ENCODE measurements at regions not wholly inside any gene's neighbourhood (a gene's known extent, or its start where the extent isn't known, plus 50 kb on each side); places are given as distances from the start of the nearest gene placed in this dataset.
"Not testable (repeated sequence)": the region's sequence is repeated elsewhere in the genome, so short reads cannot be mapped to it uniquely, and the experiment has no call there.

DNA sequence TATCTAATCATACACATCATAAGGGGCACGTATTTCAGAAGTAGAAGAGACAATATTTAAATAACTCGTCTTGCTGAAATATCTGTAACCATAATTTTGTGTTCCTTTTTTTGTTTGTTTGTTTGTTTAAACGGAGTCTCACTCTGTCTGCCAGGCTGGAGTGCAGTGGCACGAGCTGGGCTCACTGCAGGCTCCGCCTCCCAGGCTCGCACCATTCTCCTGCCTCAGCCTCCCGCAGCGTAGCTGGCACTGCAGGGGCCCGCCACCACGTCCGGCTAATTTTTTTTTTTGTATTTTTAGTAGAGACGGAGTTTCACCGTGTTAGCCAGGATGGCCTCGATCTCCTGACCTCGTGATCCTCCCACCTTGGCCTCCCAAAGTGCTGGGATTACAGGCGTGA, 248.9 kb downstream of the KCNJ3 start:
- not testable (repeated sequence) for H3F3A ChIP-seq (replicated peaks; ENCODE audit: low read depth); H3K9me3 Mint-ChIP-seq; H3K4me3 Mint-ChIP-seq; ATAC-seq; H3K79me2 ChIP-seq (replicated peaks; ENCODE audit: insufficient read depth); DNase-seq (ENCODE audit: low spot score); H3K4me3 ChIP-seq; H2AFZ ChIP-seq; H3K4me1 ChIP-seq (ENCODE audit: insufficient read depth); H3K9me2 ChIP-seq (ENCODE audit: insufficient read depth); H3K27me3 ChIP-seq (ENCODE audit: insufficient read depth); H3K4me2 ChIP-seq; H3K36me3 ChIP-seq (ENCODE audit: insufficient read depth); H4K20me1 ChIP-seq (replicated peaks; ENCODE audit: insufficient read depth); H3K27ac ChIP-seq (ENCODE audit: low read depth); H3K36me3 Mint-ChIP-seq (ENCODE audit: low read depth); H3K27me3 Mint-ChIP-seq (ENCODE audit: insufficient read depth, low read depth, poor library complexity); H3K27ac Mint-ChIP-seq
- peaks cover 12% of the 10 kb centered on the region; the same call in 2 of the 3 replicates for H3K4me1 Mint-ChIP-seq

DNA sequence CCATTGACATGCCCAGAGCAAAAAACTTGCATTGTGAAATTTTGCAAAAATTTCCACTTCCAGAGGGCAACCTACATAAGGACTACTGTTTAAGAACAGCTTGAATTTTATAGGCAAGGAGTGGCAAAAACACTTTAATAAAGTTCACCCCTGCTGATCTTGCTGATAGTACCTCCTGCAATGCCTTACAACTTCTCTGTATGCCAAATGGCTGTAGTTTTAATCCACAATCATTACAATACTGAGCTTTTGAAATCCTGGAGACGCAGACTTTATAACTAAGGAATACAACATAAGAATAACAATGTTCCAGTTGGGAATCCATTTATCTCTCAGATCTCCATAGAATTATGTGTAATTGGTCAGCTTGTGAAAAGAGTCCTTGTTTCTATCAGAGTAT, 247.5 kb downstream of the KCNJ3 start:
- Histone ChIP-seq H3K27me3 (ENCODE audit: insufficient read depth) (no peaks in the 10 kb centered on the region), H3K4me3 (no peak overlapping the region), H3K4me2 (no peak overlapping the region), H3K9me2 (ENCODE audit: insufficient read depth) (no peaks in the 10 kb centered on the region), H4K20me1 (replicated peaks; ENCODE audit: insufficient read depth) (no peaks in the 10 kb centered on the region), H3F3A (replicated peaks; ENCODE audit: low read depth) (no peaks in the 10 kb centered on the region), H2AFZ (no peak overlapping the region), H3K36me3 (ENCODE audit: insufficient read depth) (no peaks in the 10 kb centered on the region), H3K4me1 (ENCODE audit: insufficient read depth) (peaks cover 5% of the 10 kb centered on the region), H3K79me2 (replicated peaks; ENCODE audit: insufficient read depth) (no peaks in the 10 kb centered on the region), H3K27ac (ENCODE audit: low read depth) (no peak overlapping the region)
- Mint-ChIP-seq H3K4me3 (no peak overlapping the region), H3K36me3 (ENCODE audit: low read depth) (no peaks in the 10 kb centered on the region), H3K27ac (no peak overlapping the region), H3K27me3 (ENCODE audit: insufficient read depth, low read depth, poor library complexity) (peaks cover 6% of the 10 kb centered on the region), H3K9me3 (no peaks in the 10 kb centered on the region), H3K4me1 (peaks cover 12% of the 10 kb centered on the region; the same call in 2 of the 3 replicates)
- DNase-seq (ENCODE audit: low spot score) (no peak), ATAC-seq (no peak)
- TF ChIP-seq POLR2AphosphoS5 (IDR thresholded peaks at IDR 0.05; ENCODE audit: low read depth) (no peak), NANOG (IDR thresholded peaks at IDR 0.05; ENCODE audit: borderline replicate concordance) (0 out of 2 replicates have a peak, but pooled peaks have one; percentile 18), STAT1 (IDR thresholded peaks at IDR 0.05; ENCODE audit: unreplicated experiment) (no peak), JUNB (IDR thresholded peaks at IDR 0.05; ENCODE audit: unreplicated experiment) (no peak)

DNA sequence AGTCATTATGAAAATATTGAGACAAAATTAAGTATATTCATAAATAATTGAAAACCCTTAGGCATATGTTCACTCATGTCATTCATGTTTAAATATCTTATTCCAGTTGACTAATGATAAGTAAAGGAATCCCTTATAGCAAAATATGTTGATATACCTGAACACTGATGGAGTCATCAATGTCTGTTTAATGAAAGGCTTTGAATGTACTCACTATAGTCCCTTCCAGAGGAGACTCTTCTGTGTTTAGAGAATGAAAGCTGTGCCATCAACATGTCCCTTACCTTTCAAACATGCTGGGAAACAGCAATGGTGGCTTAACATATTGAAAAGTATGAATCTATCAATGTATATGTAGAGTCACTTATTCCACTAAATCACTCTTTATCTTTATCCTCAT, 242.9 kb downstream of the KCNJ3 start:
- no peaks in the 10 kb centered on the region for H3K9me2 ChIP-seq (ENCODE audit: insufficient read depth)
- H3K4me2 ChIP-seq = no peak overlapping the region
- Mint-ChIP-seq H3K4me3 (no peak overlapping the region), H3K4me1 (peaks cover 12% of the 10 kb centered on the region; the same call in 2 of the 3 replicates), H3K36me3 (ENCODE audit: low read depth) (no peaks in the 10 kb centered on the region), H3K27ac (no peak overlapping the region), H3K9me3 (no peaks in the 10 kb centered on the region), H3K27me3 (ENCODE audit: insufficient read depth, low read depth, poor library complexity) (peaks cover 6% of the 10 kb centered on the region)
- H3K27ac ChIP-seq (ENCODE audit: low read depth) = no peak overlapping the region
- no peaks in the 10 kb centered on the region for H4K20me1 ChIP-seq (replicated peaks; ENCODE audit: insufficient read depth)
- ATAC-seq (no peak), DNase-seq (ENCODE audit: low spot score) (no peak)
- H3K4me3 ChIP-seq = no peak overlapping the region
- H3K4me1 ChIP-seq (ENCODE audit: insufficient read depth) = peaks cover 5% of the 10 kb centered on the region
- no peaks in the 10 kb centered on the region for H3F3A ChIP-seq (replicated peaks; ENCODE audit: low read depth)
- no peaks in the 10 kb centered on the region for H3K36me3 ChIP-seq (ENCODE audit: insufficient read depth)
- H3K79me2 ChIP-seq (replicated peaks; ENCODE audit: insufficient read depth) = no peaks in the 10 kb centered on the region
- H3K27me3 ChIP-seq (ENCODE audit: insufficient read depth) = no peaks in the 10 kb centered on the region
- H2AFZ ChIP-seq = no peak overlapping the region
- TF ChIP-seq EZH2 (IDR thresholded peaks at IDR 0.05; ENCODE audit: low read depth, unreplicated experiment) = no peak
- TF ChIP-seq JUNB (IDR thresholded peaks at IDR 0.05; ENCODE audit: unreplicated experiment) = no peak
- TF ChIP-seq, protein P1, sequence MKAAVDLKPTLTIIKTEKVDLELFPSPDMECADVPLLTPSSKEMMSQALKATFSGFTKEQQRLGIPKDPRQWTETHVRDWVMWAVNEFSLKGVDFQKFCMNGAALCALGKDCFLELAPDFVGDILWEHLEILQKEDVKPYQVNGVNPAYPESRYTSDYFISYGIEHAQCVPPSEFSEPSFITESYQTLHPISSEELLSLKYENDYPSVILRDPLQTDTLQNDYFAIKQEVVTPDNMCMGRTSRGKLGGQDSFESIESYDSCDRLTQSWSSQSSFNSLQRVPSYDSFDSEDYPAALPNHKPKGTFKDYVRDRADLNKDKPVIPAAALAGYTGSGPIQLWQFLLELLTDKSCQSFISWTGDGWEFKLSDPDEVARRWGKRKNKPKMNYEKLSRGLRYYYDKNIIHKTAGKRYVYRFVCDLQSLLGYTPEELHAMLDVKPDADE (IDR thresholded peaks at IDR 0.05) = no peak
- TF ChIP-seq, protein P2, sequence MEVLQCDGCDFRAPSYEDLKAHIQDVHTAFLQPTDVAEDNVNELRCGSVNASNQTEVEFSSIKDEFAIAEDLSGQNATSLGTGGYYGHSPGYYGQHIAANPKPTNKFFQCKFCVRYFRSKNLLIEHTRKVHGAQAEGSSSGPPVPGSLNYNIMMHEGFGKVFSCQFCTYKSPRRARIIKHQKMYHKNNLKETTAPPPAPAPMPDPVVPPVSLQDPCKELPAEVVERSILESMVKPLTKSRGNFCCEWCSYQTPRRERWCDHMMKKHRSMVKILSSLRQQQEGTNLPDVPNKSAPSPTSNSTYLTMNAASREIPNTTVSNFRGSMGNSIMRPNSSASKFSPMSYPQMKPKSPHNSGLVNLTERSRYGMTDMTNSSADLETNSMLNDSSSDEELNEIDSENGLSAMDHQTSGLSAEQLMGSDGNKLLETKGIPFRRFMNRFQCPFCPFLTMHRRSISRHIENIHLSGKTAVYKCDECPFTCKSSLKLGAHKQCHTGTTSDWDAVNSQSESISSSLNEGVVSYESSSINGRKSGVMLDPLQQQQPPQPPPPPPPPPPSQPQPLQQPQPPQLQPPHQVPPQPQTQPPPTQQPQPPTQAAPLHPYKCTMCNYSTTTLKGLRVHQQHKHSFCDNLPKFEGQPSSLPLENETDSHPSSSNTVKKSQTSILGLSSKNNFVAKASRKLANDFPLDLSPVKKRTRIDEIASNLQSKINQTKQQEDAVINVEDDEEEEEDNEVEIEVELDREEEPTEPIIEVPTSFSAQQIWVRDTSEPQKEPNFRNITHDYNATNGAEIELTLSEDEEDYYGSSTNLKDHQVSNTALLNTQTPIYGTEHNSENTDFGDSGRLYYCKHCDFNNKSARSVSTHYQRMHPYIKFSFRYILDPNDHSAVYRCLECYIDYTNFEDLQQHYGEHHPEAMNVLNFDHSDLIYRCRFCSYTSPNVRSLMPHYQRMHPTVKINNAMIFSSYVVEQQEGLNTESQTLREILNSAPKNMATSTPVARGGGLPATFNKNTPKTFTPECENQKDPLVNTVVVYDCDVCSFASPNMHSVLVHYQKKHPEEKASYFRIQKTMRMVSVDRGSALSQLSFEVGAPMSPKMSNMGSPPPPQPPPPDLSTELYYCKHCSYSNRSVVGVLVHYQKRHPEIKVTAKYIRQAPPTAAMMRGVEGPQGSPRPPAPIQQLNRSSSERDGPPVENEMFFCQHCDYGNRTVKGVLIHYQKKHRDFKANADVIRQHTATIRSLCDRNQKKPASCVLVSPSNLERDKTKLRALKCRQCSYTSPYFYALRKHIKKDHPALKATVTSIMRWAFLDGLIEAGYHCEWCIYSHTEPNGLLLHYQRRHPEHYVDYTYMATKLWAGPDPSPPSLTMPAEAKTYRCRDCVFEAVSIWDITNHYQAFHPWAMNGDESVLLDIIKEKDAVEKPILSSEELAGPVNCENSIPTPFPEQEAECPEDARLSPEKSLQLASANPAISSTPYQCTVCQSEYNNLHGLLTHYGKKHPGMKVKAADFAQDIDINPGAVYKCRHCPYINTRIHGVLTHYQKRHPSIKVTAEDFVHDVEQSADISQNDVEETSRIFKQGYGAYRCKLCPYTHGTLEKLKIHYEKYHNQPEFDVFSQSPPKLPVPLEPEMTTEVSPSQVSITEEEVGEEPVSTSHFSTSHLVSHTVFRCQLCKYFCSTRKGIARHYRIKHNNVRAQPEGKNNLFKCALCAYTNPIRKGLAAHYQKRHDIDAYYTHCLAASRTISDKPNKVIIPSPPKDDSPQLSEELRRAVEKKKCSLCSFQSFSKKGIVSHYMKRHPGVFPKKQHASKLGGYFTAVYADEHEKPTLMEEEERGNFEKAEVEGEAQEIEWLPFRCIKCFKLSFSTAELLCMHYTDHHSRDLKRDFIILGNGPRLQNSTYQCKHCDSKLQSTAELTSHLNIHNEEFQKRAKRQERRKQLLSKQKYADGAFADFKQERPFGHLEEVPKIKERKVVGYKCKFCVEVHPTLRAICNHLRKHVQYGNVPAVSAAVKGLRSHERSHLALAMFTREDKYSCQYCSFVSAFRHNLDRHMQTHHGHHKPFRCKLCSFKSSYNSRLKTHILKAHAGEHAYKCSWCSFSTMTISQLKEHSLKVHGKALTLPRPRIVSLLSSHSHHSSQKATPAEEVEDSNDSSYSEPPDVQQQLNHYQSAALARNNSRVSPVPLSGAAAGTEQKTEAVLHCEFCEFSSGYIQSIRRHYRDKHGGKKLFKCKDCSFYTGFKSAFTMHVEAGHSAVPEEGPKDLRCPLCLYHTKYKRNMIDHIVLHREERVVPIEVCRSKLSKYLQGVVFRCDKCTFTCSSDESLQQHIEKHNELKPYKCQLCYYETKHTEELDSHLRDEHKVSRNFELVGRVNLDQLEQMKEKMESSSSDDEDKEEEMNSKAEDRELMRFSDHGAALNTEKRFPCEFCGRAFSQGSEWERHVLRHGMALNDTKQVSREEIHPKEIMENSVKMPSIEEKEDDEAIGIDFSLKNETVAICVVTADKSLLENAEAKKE (CRISPR knock-in tag; IDR thresholded peaks at IDR 0.05) = no peak
- TF ChIP-seq, protein P3, sequence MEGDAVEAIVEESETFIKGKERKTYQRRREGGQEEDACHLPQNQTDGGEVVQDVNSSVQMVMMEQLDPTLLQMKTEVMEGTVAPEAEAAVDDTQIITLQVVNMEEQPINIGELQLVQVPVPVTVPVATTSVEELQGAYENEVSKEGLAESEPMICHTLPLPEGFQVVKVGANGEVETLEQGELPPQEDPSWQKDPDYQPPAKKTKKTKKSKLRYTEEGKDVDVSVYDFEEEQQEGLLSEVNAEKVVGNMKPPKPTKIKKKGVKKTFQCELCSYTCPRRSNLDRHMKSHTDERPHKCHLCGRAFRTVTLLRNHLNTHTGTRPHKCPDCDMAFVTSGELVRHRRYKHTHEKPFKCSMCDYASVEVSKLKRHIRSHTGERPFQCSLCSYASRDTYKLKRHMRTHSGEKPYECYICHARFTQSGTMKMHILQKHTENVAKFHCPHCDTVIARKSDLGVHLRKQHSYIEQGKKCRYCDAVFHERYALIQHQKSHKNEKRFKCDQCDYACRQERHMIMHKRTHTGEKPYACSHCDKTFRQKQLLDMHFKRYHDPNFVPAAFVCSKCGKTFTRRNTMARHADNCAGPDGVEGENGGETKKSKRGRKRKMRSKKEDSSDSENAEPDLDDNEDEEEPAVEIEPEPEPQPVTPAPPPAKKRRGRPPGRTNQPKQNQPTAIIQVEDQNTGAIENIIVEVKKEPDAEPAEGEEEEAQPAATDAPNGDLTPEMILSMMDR (conservative IDR thresholded peaks at IDR 0.05; ENCODE audit: low read depth in 2 of 2) = no peak
- TF ChIP-seq ZNF114 (CRISPR knock-in tag; IDR thresholded peaks at IDR 0.05) = no peak
- no peak for TF ChIP-seq STAT1 (IDR thresholded peaks at IDR 0.05; ENCODE audit: unreplicated experiment)

All from GM23338 (cell line).